ENCODE measurements at regions not wholly inside any gene's neighbourhood (a gene's known extent, or its start where the extent isn't known, plus 50 kb on each side); places are given as distances from the start of the nearest gene placed in this dataset.

- H3K4me1 Mint-ChIP-seq: no peaks in the 10 kb centered on the region
- H3K27me3 Mint-ChIP-seq (ENCODE audit: low read depth in 2 of 2): no peaks in the 10 kb centered on the region
- intact Hi-C loops (cut with micrococcal nuclease): no loop called here
- H3K36me3 Mint-ChIP-seq: no peaks in the 10 kb centered on the region
- Histone ChIP-seq H3K4me3 (ENCODE audit: low read length) (no peak overlapping the region), H3K27ac (ENCODE audit: low read length) (no peak overlapping the region), H3K36me3 (ENCODE audit: control insufficient read depth, insufficient read depth, low read length) (no peaks in the 10 kb centered on the region), H3K27me3 (ENCODE audit: control insufficient read depth, insufficient read depth, low read length) (no peaks in the 10 kb centered on the region), H3K9me3 (ENCODE audit: control insufficient read depth, insufficient read depth, low read length) (no peaks in the 10 kb centered on the region), H3K4me1 (ENCODE audit: control insufficient read depth, insufficient read depth, low read length) (no peaks in the 10 kb centered on the region)
- ATAC-seq (no peak), DNase-seq (no peak)
- peaks cover 12 to 13% of the 10 kb centered on the region in 2 donors for H3K9me3 Mint-ChIP-seq
- no peak for TF ChIP-seq CTCF (IDR thresholded peaks at IDR 0.05)
- no CpG with 5 or more reads among the region's 1 CpG for WGBS (ENCODE audit: insufficient coverage)
- no peak overlapping the region for H3K4me3 Mint-ChIP-seq
- H3K27ac Mint-ChIP-seq: no peak overlapping the region
These were observed 257.5 kb downstream of the RND3 start for GRCh38 chr2:150230004-150230403.

- intact Hi-C loops (cut with micrococcal nuclease): no loop called here
- Mint-ChIP-seq H3K36me3 (no peaks in the 10 kb centered on the region), H3K27ac (no peak overlapping the region), H3K9me3 (peaks cover 12 to 15% of the 10 kb centered on the region in 2 donors), H3K27me3 (ENCODE audit: low read depth in 2 of 2) (no peaks in the 10 kb centered on the region), H3K4me3 (no peak overlapping the region), H3K4me1 (no peaks in the 10 kb centered on the region)
- Histone ChIP-seq H3K27ac (ENCODE audit: low read length) (no peak overlapping the region), H3K4me3 (ENCODE audit: low read length) (no peak overlapping the region), H3K36me3 (ENCODE audit: control insufficient read depth, insufficient read depth, low read length) (no peaks in the 10 kb centered on the region), H3K4me1 (ENCODE audit: control insufficient read depth, insufficient read depth, low read length) (no peaks in the 10 kb centered on the region), H3K9me3 (ENCODE audit: control insufficient read depth, insufficient read depth, low read length) (no peaks in the 10 kb centered on the region), H3K27me3 (ENCODE audit: control insufficient read depth, insufficient read depth, low read length) (no peaks in the 10 kb centered on the region)
- WGBS (ENCODE audit: insufficient coverage): 80% methylated on average over 1 of the region's 1 CpG
- no peak for ATAC-seq
- DNase-seq: no peak
- TF ChIP-seq CTCF (IDR thresholded peaks at IDR 0.05): no peak
These were observed 258.5 kb downstream of the RND3 start for GRCh38 chr2:150228936-150229335.

- Mint-ChIP-seq H3K27ac (no peak overlapping the region), H3K36me3 (no peaks in the 10 kb centered on the region), H3K9me3 (peaks cover 4 to 12% of the 10 kb centered on the region in 2 donors), H3K4me1 (no peaks in the 10 kb centered on the region), H3K4me3 (no peak overlapping the region), H3K27me3 (ENCODE audit: low read depth in 2 of 2) (no peaks in the 10 kb centered on the region)
- H3K9me3 ChIP-seq (ENCODE audit: control insufficient read depth, insufficient read depth, low read length): no peaks in the 10 kb centered on the region
- DNase-seq: no peak
- no CpG with 5 or more reads among the region's 1 CpG for WGBS (ENCODE audit: insufficient coverage)
- H3K27ac ChIP-seq (ENCODE audit: low read length): no peak overlapping the region
- intact Hi-C loops (cut with micrococcal nuclease): no loop called here
- no peaks in the 10 kb centered on the region for H3K27me3 ChIP-seq (ENCODE audit: control insufficient read depth, insufficient read depth, low read length)
- TF ChIP-seq CTCF (IDR thresholded peaks at IDR 0.05): no peak
- no peaks in the 10 kb centered on the region for H3K36me3 ChIP-seq (ENCODE audit: control insufficient read depth, insufficient read depth, low read length)
- ATAC-seq: no peak
- H3K4me3 ChIP-seq (ENCODE audit: low read length): no peak overlapping the region
- H3K4me1 ChIP-seq (ENCODE audit: control insufficient read depth, insufficient read depth, low read length): no peaks in the 10 kb centered on the region
These were observed 262.4 kb downstream of the RND3 start for GRCh38 chr2:150225030-150225429.

GRCh38 chr2:150224321-150224720, 263.1 kb downstream of the RND3 start:
- Histone ChIP-seq H3K36me3 (ENCODE audit: control insufficient read depth, insufficient read depth, low read length) (no peaks in the 10 kb centered on the region), H3K4me3 (ENCODE audit: low read length) (no peak overlapping the region), H3K27me3 (ENCODE audit: control insufficient read depth, insufficient read depth, low read length) (no peaks in the 10 kb centered on the region), H3K27ac (ENCODE audit: low read length) (no peak overlapping the region), H3K4me1 (ENCODE audit: control insufficient read depth, insufficient read depth, low read length) (no peaks in the 10 kb centered on the region), H3K9me3 (ENCODE audit: control insufficient read depth, insufficient read depth, low read length) (no peaks in the 10 kb centered on the region)
- no peaks in the 10 kb centered on the region for H3K27me3 Mint-ChIP-seq (ENCODE audit: low read depth in 2 of 2)
- WGBS (ENCODE audit: insufficient coverage): 87% methylated on average over 3 of the region's 3 CpGs
- ATAC-seq (no peak), DNase-seq (peak in 1 of 2 donors; percentile 1)
- no peaks in the 10 kb centered on the region for H3K36me3 Mint-ChIP-seq
- no peak for TF ChIP-seq CTCF (IDR thresholded peaks at IDR 0.05)
- no peaks in the 10 kb centered on the region for H3K4me1 Mint-ChIP-seq
- H3K4me3 Mint-ChIP-seq: no peak overlapping the region
- H3K9me3 Mint-ChIP-seq: peaks cover 4 to 12% of the 10 kb centered on the region in 2 donors
- no peak overlapping the region for H3K27ac Mint-ChIP-seq
- intact Hi-C loops (cut with micrococcal nuclease): no loop called here
